HCT116 (cell line): ENCODE measurements at regions not wholly inside any gene's neighbourhood (a gene's known extent, or its start where the extent isn't known, plus 50 kb on each side); places are given as distances from the start of the nearest gene placed in this dataset.

Experiments used
- EGR1 ChIP-seq: IDR thresholded peaks from 2 replicates; pipeline ENCODE4 v1.6.1; 2012; ENCODE audit warnings: low read depth
- EZH2 ChIP-seq: fragments of 200-600 bp; sonication (generic); IDR thresholded peaks from 2 replicates; pipeline ENCODE4 v1.6.1; 2017; ENCODE audit warnings: antibody characterized with exemption, mixed run types
- POLR2A ChIP-seq: IDR thresholded peaks from 2 replicates; pipeline ENCODE4 v1.7.0; 2011; ENCODE audit warnings: borderline replicate concordance; ENCODE audit not compliant: insufficient read depth, insufficient read length; ENCODE audit errors: extremely low read depth
- POLR2AphosphoS5 ChIP-seq: IDR thresholded peaks from 2 replicates; pipeline ENCODE4 v1.6.1; 2011; ENCODE audit warnings: mild to moderate bottlenecking, low read depth, low read length, moderate library complexity
- SRF ChIP-seq: IDR thresholded peaks from 2 replicates; pipeline ENCODE4 v1.6.1; 2012; ENCODE audit warnings: low read depth
- ZNF274 ChIP-seq: fragments of 200-500 bp; sonication (Bioruptor generic); IDR thresholded peaks from 2 replicates; pipeline ENCODE4 v1.6.1; 2014; ENCODE audit warnings: mild to moderate bottlenecking, low read depth, low read length, inconsistent platforms
- TF ChIP-seq, protein P1 (sequence below), 3 experiments: fragments of 200-600 bp in 1 of 3; sonication (generic) in 1 of 3; IDR thresholded peaks in 2 of 3; conservative IDR thresholded peaks in 1 of 3; 2 replicates each; pipeline ENCODE4 v1.5.1; 2012 to 2017; ENCODE audit warnings: low read depth in 2 of 3, low read length in 2 of 3, antibody characterized with exemption in 1 of 3, borderline replicate concordance in 1 of 3, control low read depth in 1 of 3, mild to moderate bottlenecking in 1 of 3, mixed read lengths in 1 of 3, mixed run types in 1 of 3, moderate library complexity in 1 of 3; ENCODE audit not compliant: insufficient read depth in 1 of 3

- TF ChIP-seq, protein P1, sequence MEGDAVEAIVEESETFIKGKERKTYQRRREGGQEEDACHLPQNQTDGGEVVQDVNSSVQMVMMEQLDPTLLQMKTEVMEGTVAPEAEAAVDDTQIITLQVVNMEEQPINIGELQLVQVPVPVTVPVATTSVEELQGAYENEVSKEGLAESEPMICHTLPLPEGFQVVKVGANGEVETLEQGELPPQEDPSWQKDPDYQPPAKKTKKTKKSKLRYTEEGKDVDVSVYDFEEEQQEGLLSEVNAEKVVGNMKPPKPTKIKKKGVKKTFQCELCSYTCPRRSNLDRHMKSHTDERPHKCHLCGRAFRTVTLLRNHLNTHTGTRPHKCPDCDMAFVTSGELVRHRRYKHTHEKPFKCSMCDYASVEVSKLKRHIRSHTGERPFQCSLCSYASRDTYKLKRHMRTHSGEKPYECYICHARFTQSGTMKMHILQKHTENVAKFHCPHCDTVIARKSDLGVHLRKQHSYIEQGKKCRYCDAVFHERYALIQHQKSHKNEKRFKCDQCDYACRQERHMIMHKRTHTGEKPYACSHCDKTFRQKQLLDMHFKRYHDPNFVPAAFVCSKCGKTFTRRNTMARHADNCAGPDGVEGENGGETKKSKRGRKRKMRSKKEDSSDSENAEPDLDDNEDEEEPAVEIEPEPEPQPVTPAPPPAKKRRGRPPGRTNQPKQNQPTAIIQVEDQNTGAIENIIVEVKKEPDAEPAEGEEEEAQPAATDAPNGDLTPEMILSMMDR (IDR thresholded peaks at IDR 0.05 in 2 of 3, conservative IDR thresholded peaks at IDR 0.05 in 1 of 3; ENCODE audit: borderline replicate concordance in 1 of 3, insufficient read depth in 1 of 3, low read depth in 2 of 3, low read length in 2 of 3): no peak
- TF ChIP-seq POLR2AphosphoS5: no peak
- TF ChIP-seq POLR2A: no peak
- TF ChIP-seq EZH2: no peak
- no peak for TF ChIP-seq EGR1
- TF ChIP-seq ZNF274: no peak
- TF ChIP-seq SRF: no peak
These were observed 117.0 kb upstream of the IRX3 start for GRCh38 chr16:54403580-54403979.
